Liver (tissue), 8 donors: ENCODE measurements at regions not wholly inside any gene's neighbourhood (a gene's known extent, or its start where the extent isn't known, plus 50 kb on each side); places are given as distances from the start of the nearest gene placed in this dataset.

Source experiments
- DNase-seq: peaks from one replicate; pipeline ENCODE4 v3.0.0-alpha.2; 2017; ENCODE audit warnings: low spot score
- H3K27ac ChIP-seq, 2 donors: one replicate each; pipeline ENCODE4 v1.7.0; 2013; ENCODE audit warnings: inconsistent platforms in 2 of 2, low read length in 2 of 2, control low read depth in 1 of 2, low read depth in 1 of 2, mild to moderate bottlenecking in 1 of 2
- H3K27me3 ChIP-seq, 4 donors: one replicate each; pipeline versions ENCODE4 v1.6.1 to v1.7.0; 2013; ENCODE audit warnings: low read length in 3 of 4, inconsistent platforms in 1 of 4, mild to moderate bottlenecking in 1 of 4, moderate library complexity in 1 of 4; ENCODE audit not compliant: control insufficient read depth in 4 of 4, insufficient read depth in 4 of 4
- H3K36me3 ChIP-seq, 4 donors: one replicate each; pipeline versions ENCODE4 v1.6.1 to v1.7.0; 2013; ENCODE audit warnings: low read length in 3 of 4, mild to moderate bottlenecking in 3 of 4, low read depth in 1 of 4, moderate library complexity in 1 of 4; ENCODE audit not compliant: control insufficient read depth in 4 of 4, insufficient read depth in 3 of 4
- H3K4me1 ChIP-seq, 4 donors: one replicate each; pipeline versions ENCODE4 v1.6.1 to v1.7.0; 2013; ENCODE audit warnings: low read length in 3 of 4, mild to moderate bottlenecking in 3 of 4, moderate library complexity in 1 of 4; ENCODE audit not compliant: control insufficient read depth in 4 of 4, insufficient read depth in 4 of 4
- H3K4me3 ChIP-seq, 3 donors: one replicate each; pipeline versions ENCODE4 v1.6.1 to v1.7.0; 2013; ENCODE audit warnings: low read length in 3 of 3, control low read depth in 1 of 3, low read depth in 1 of 3, mild to moderate bottlenecking in 1 of 3
- H3K9ac ChIP-seq, 2 donors: one replicate each; pipeline ENCODE4 v1.7.0; 2013; ENCODE audit warnings: low read length in 2 of 2, mild to moderate bottlenecking in 2 of 2, moderate library complexity in 2 of 2, control low read depth in 1 of 2, low read depth in 1 of 2
- H3K9me3 ChIP-seq, 4 donors: one replicate each; pipeline versions ENCODE4 v1.6.1 to v1.7.0; 2013; ENCODE audit warnings: low read length in 3 of 4; ENCODE audit not compliant: control insufficient read depth in 4 of 4
- ATF3 ChIP-seq: IDR thresholded peaks from 2 replicates; pipeline ENCODE4 v1.6.1; 2016; ENCODE audit warnings: antibody characterized with exemption
- EGR1 ChIP-seq, 2 donors: IDR thresholded peaks; 2 replicates each; pipeline ENCODE4 v1.6.1; 2016 to 2018; ENCODE audit warnings: antibody characterized with exemption in 2 of 2, low read depth in 2 of 2
- FOXA1 ChIP-seq: IDR thresholded peaks from 2 replicates; pipeline ENCODE4 v1.6.1; 2016; ENCODE audit warnings: antibody characterized with exemption
- GABPA ChIP-seq, 2 donors: IDR thresholded peaks in 1 of 2; conservative IDR thresholded peaks in 1 of 2; 2 replicates each; pipeline ENCODE4 v1.6.1; 2016; ENCODE audit warnings: antibody characterized with exemption in 2 of 2, mild to moderate bottlenecking in 1 of 2, moderate library complexity in 1 of 2
- HNF4A ChIP-seq, 2 donors: conservative IDR thresholded peaks; 2 replicates each; pipeline ENCODE4 v1.6.1; 2016; ENCODE audit warnings: antibody characterized with exemption in 2 of 2, mild to moderate bottlenecking in 2 of 2
- HNF4G ChIP-seq: IDR thresholded peaks from 2 replicates; pipeline ENCODE4 v1.6.1; 2016; ENCODE audit warnings: antibody characterized with exemption
- JUND ChIP-seq, 2 donors: IDR thresholded peaks; 2 replicates each; pipeline ENCODE4 v1.6.1; 2016; ENCODE audit warnings: antibody characterized with exemption in 2 of 2
- NR2F2 ChIP-seq: IDR thresholded peaks from 2 replicates; pipeline ENCODE4 v1.6.1; 2016; ENCODE audit warnings: antibody characterized with exemption
- RAD21 ChIP-seq, 2 donors: IDR thresholded peaks; 2 replicates each; pipeline ENCODE4 v1.6.1; 2016; ENCODE audit warnings: antibody characterized with exemption in 2 of 2, mild to moderate bottlenecking in 2 of 2
- REST ChIP-seq: IDR thresholded peaks from 2 replicates; pipeline ENCODE4 v1.6.1; 2016; ENCODE audit warnings: antibody characterized with exemption, mild to moderate bottlenecking
- RXRA ChIP-seq, 2 donors: IDR thresholded peaks; 2 replicates each; pipeline ENCODE4 v1.6.1; 2017 to 2018; ENCODE audit warnings: antibody characterized with exemption in 2 of 2, mild to moderate bottlenecking in 1 of 2
- SP1 ChIP-seq: IDR thresholded peaks from 2 replicates; pipeline ENCODE4 v1.6.1; 2018; ENCODE audit warnings: antibody characterized with exemption, mild to moderate bottlenecking
- TAF1 ChIP-seq: conservative IDR thresholded peaks from 2 replicates; pipeline ENCODE4 v1.6.1; 2016; ENCODE audit warnings: antibody characterized with exemption, mild to moderate bottlenecking
- YY1 ChIP-seq: IDR thresholded peaks from 2 replicates; pipeline ENCODE4 v1.6.1; 2016; ENCODE audit warnings: antibody characterized with exemption, mild to moderate bottlenecking
- WGBS: extraction: QIAGEN DNeasy Blood & Tissue Kit; methylation state at CpG from one replicate; pipeline ENCODE4 v1.1.7; 2013; 5-methylcytosine and 5-hydroxymethylcytosine counted together
- TF ChIP-seq, protein P1 (sequence below): fragments of 150-350 bp; IDR thresholded peaks from 2 replicates; pipeline ENCODE4 v1.5.1; 2017; ENCODE audit warnings: improper control_type of control experiment, low read depth, low read length; ENCODE audit not compliant: missing input control
- TF ChIP-seq, protein P2 (sequence below): IDR thresholded peaks from 2 replicates; pipeline ENCODE4 v1.6.1; 2016; ENCODE audit warnings: antibody characterized with exemption
- TF ChIP-seq, protein P3 (sequence below): IDR thresholded peaks from 2 replicates; pipeline ENCODE4 v1.6.1; 2016; ENCODE audit warnings: antibody characterized with exemption
- donor health status: healthy.
- donor health status: healthy.
- donor health status: healthy.
- donor health status: healthy.
- donor health status: healthy.

DNA sequence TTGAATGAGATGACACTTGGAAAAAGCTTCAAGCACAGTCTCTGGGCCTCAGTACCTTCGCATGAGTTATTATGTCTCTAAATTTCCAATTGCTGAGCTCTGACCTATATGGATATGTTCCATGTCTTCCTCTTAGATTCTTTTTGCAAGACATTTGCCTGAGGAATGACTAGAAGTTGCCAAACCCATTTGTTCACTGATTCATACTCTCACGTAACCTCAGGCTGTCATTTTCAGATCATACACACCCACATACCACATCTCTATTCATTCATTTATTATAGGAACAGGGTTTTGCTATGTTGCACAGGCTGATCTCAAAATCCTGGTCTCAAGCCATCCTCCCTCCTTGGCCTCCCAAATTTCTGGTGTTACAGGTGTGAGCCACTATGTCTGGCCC is 2137.1 kb upstream of the TENM3 start:
- H3K4me3 ChIP-seq: no peak overlapping the region
- TF ChIP-seq, protein P1, sequence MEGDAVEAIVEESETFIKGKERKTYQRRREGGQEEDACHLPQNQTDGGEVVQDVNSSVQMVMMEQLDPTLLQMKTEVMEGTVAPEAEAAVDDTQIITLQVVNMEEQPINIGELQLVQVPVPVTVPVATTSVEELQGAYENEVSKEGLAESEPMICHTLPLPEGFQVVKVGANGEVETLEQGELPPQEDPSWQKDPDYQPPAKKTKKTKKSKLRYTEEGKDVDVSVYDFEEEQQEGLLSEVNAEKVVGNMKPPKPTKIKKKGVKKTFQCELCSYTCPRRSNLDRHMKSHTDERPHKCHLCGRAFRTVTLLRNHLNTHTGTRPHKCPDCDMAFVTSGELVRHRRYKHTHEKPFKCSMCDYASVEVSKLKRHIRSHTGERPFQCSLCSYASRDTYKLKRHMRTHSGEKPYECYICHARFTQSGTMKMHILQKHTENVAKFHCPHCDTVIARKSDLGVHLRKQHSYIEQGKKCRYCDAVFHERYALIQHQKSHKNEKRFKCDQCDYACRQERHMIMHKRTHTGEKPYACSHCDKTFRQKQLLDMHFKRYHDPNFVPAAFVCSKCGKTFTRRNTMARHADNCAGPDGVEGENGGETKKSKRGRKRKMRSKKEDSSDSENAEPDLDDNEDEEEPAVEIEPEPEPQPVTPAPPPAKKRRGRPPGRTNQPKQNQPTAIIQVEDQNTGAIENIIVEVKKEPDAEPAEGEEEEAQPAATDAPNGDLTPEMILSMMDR: no peak
- TF ChIP-seq TAF1: no peak
- no peak for TF ChIP-seq ATF3
- TF ChIP-seq RAD21 (IDR thresholded peaks at IDR 0.05): no peak
- no peak for TF ChIP-seq FOXA1
- no peak overlapping the region for H3K9ac ChIP-seq
- no peak overlapping the region for H3K27ac ChIP-seq
- no peaks in the 10 kb centered on the region for H3K4me1 ChIP-seq
- no peaks in the 10 kb centered on the region for H3K27me3 ChIP-seq
- H3K9me3 ChIP-seq: no peaks in the 10 kb centered on the region
- H3K36me3 ChIP-seq: no peaks in the 10 kb centered on the region
- DNase-seq: no peak
- 83% methylated on average over 2 of the region's 2 CpGs for WGBS

DNA sequence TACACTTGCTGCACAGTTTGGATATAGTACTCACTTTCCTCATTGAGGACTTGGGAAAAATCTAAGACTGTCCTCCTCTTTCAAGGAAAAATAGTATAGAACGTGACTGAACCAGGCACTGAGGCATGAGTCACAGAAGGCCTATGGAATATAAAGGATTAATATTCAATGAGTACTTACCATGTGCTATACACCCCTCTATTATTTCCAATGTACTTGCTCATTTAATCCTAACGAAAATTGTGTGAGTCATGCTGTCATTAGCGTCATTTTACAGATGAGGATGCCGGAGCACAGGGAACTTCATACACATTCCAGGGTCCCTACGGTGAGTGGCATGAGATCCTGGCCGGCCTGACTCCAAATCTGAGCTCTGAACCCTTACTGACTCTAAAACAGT is 2136.2 kb upstream of the TENM3 start:
- Histone ChIP-seq H3K4me1 (no peaks in the 10 kb centered on the region), H3K9ac (no peak overlapping the region), H3K27me3 (no peaks in the 10 kb centered on the region), H3K27ac (no peak overlapping the region), H3K9me3 (no peaks in the 10 kb centered on the region), H3K36me3 (no peaks in the 10 kb centered on the region), H3K4me3 (no peak overlapping the region)
- WGBS: 76% methylated on average over 6 of the region's 6 CpGs
- TF ChIP-seq EGR1 (IDR thresholded peaks at IDR 0.05; ENCODE audit: low read depth in 2 of 2) (no peak), GABPA (IDR thresholded peaks at IDR 0.05 in 1 of 2, conservative IDR thresholded peaks at IDR 0.05 in 1 of 2) (no peak), TAF1 (no peak), JUND (IDR thresholded peaks at IDR 0.05) (no peak), RAD21 (IDR thresholded peaks at IDR 0.05) (no peak), NR2F2 (no peak), HNF4A (conservative IDR thresholded peaks at IDR 0.05) (no peak), REST (no peak), HNF4G (no peak), YY1 (no peak), SP1 (no peak), RXRA (IDR thresholded peaks at IDR 0.05) (no peak)
- TF ChIP-seq, protein P2, sequence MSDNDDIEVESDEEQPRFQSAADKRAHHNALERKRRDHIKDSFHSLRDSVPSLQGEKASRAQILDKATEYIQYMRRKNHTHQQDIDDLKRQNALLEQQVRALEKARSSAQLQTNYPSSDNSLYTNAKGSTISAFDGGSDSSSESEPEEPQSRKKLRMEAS: no peak
- TF ChIP-seq, protein P1: no peak
- TF ChIP-seq, protein P3, sequence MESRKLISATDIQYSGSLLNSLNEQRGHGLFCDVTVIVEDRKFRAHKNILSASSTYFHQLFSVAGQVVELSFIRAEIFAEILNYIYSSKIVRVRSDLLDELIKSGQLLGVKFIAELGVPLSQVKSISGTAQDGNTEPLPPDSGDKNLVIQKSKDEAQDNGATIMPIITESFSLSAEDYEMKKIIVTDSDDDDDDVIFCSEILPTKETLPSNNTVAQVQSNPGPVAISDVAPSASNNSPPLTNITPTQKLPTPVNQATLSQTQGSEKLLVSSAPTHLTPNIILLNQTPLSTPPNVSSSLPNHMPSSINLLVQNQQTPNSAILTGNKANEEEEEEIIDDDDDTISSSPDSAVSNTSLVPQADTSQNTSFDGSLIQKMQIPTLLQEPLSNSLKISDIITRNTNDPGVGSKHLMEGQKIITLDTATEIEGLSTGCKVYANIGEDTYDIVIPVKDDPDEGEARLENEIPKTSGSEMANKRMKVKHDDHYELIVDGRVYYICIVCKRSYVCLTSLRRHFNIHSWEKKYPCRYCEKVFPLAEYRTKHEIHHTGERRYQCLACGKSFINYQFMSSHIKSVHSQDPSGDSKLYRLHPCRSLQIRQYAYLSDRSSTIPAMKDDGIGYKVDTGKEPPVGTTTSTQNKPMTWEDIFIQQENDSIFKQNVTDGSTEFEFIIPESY: no peak
- no peak for DNase-seq
